Fibroblast of lung (primary cell): ENCODE measurements at regions not wholly inside any gene's neighbourhood (a gene's known extent, or its start where the extent isn't known, plus 50 kb on each side); places are given as distances from the start of the nearest gene placed in this dataset.

Experiments used
- CTCF ChIP-seq, 2 donors: IDR thresholded peaks in 1 of 2; conservative IDR thresholded peaks in 1 of 2; 1 replicate in 1 of 2; 2 replicates in 1 of 2; pipeline ENCODE4 v1.5.1; 2011 to 2012; ENCODE audit warnings: low read length in 2 of 2, control low read depth in 1 of 2, inconsistent platforms in 1 of 2, low read depth in 1 of 2, mild to moderate bottlenecking in 1 of 2
- EZH2 ChIP-seq: IDR thresholded peaks from 2 replicates; pipeline ENCODE4 v1.5.1; 2012; ENCODE audit warnings: low read length, control low read depth, mild to moderate bottlenecking; ENCODE audit errors: missing control alignments

GRCh38 chr11:127340438-127340837 lies 339.9 kb upstream of the KIRREL3 start:
- TF ChIP-seq CTCF (conservative IDR thresholded peaks at IDR 0.05 in 1 of 2, IDR thresholded peaks at IDR 0.05 in 1 of 2; ENCODE audit: low read depth in 1 of 2, low read length in 2 of 2) = no peak
- TF ChIP-seq EZH2 = no peak
